Left ventricle myocardium inferior (tissue), 1 donor: ENCODE measurements at regions not wholly inside any gene's neighbourhood (a gene's known extent, or its start where the extent isn't known, plus 50 kb on each side); places are given as distances from the start of the nearest gene placed in this dataset.

Experiments
- DNase-seq: peaks from one replicate; pipeline ENCODE4 v3.0.0-alpha.2; 2020
- H3K27ac ChIP-seq: fragments of 200-600 bp; replicated peaks from 2 replicates; pipeline ENCODE4 v1.8.0; 2021
- H3K27me3 ChIP-seq: fragments of 200-600 bp; 2 replicates; pipeline ENCODE4 v1.8.0; 2021; ENCODE audit warnings: low read depth
- H3K36me3 ChIP-seq: fragments of 200-600 bp; 2 replicates; pipeline ENCODE4 v1.8.0; 2021
- H3K4me1 ChIP-seq: fragments of 200-600 bp; 2 replicates; pipeline ENCODE4 v1.8.0; 2021
- H3K4me3 ChIP-seq: fragments of 200-600 bp; 2 replicates; pipeline ENCODE4 v1.8.0; 2021; ENCODE audit warnings: mild to moderate bottlenecking, moderate library complexity
- H3K9me3 ChIP-seq: fragments of 200-600 bp; replicated peaks from 2 replicates; pipeline ENCODE4 v1.8.0; 2021
- intact Hi-C: fragments of 100-400 bp; cut with micrococcal nuclease; formaldehyde crosslinking; loops from one replicate; pipeline ENCODE4 v1.11.0; 2022
- TF ChIP-seq, protein P1 (sequence below): fragments of 200-600 bp; IDR thresholded peaks from 2 replicates; pipeline ENCODE4 v1.8.0; 2021; ENCODE audit warnings: antibody characterized with exemption, mild to moderate bottlenecking, borderline replicate concordance
- donor health status: DM: no; HTN: yes; CAD: no; lungs with severe emphysema.

DNA sequence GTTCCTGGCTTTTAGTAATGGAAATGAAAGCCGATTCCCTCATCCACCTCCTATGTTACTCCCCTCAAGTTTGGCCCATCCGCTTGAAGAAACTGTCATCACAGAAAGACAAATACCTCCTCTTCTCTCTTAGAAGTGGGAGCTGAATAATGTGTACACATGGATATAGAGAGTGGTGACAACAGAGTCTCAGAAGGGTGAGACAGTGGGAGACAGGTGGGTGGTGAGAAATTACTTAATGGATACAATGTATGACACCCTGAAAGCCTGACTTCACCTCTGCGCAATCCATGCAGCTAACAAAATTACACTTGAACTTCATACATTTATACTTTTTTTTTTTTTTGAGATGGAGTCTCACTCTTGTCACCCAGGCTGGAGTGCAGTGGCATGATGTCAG lies 217.5 kb downstream of the SKIDA1 start:
- TF ChIP-seq, protein P1, sequence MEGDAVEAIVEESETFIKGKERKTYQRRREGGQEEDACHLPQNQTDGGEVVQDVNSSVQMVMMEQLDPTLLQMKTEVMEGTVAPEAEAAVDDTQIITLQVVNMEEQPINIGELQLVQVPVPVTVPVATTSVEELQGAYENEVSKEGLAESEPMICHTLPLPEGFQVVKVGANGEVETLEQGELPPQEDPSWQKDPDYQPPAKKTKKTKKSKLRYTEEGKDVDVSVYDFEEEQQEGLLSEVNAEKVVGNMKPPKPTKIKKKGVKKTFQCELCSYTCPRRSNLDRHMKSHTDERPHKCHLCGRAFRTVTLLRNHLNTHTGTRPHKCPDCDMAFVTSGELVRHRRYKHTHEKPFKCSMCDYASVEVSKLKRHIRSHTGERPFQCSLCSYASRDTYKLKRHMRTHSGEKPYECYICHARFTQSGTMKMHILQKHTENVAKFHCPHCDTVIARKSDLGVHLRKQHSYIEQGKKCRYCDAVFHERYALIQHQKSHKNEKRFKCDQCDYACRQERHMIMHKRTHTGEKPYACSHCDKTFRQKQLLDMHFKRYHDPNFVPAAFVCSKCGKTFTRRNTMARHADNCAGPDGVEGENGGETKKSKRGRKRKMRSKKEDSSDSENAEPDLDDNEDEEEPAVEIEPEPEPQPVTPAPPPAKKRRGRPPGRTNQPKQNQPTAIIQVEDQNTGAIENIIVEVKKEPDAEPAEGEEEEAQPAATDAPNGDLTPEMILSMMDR, result no peak
- Histone ChIP-seq H3K36me3 (no peaks in the 10 kb centered on the region), H3K4me3 (no peak overlapping the region), H3K27me3 (no peaks in the 10 kb centered on the region), H3K27ac (no peak overlapping the region), H3K9me3 (no peaks in the 10 kb centered on the region), H3K4me1 (no peaks in the 10 kb centered on the region)
- intact Hi-C loops, result no loop called here
- no peak for DNase-seq

DNA sequence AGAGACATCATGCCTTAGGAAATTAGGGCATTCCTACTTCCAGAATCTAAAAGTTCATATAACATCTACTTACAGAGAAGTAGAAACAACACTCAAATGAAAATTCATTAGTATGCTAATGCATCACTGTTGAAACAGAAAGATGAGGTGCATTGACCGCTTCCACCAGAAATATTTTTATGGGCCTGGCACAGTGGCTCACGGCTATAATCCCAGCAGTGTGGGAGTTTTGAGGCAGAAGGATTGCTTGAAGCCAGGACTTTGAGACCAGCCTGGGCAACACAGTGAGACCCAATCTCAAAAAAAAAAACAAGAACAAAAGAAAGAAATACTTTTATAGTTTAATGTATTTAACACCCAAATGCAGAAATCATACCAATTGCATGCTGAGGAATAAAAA lies 220.9 kb downstream of the SKIDA1 start:
- intact Hi-C loops, result no loop called here
- TF ChIP-seq, protein P1, result no peak
- H3K4me1 ChIP-seq, result no peaks in the 10 kb centered on the region

DNA sequence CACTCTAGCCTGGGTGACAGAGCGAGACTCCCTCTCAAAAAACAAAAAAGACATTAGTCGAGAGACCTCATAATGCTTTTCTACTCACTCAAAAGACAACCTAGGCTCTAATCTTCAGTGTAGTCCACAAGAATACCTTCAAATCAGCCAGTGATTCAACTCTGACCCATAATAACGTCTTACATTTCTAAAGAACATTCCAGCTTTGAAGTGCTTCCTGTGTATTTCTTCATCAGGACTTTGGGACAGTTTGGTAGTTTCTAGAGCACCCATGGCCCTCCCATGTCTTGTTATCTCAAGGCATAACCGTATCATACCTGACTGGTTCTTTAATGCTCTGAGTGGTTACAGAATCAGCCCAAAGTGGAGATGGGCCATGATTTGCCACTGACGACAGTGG lies 221.3 kb downstream of the SKIDA1 start:
- TF ChIP-seq, protein P1, result no peak
- DNase-seq, result no peak
- Histone ChIP-seq H3K27me3 (no peaks in the 10 kb centered on the region), H3K36me3 (no peaks in the 10 kb centered on the region), H3K4me1 (no peaks in the 10 kb centered on the region), H3K27ac (no peak overlapping the region), H3K9me3 (no peaks in the 10 kb centered on the region), H3K4me3 (no peak overlapping the region)
- intact Hi-C loops, result no loop called here

More for the DNA sequence above, 220.9 kb downstream of the SKIDA1 start:
- Histone ChIP-seq H3K27ac (no peak overlapping the region), H3K36me3 (no peaks in the 10 kb centered on the region), H3K9me3 (no peaks in the 10 kb centered on the region), H3K27me3 (no peaks in the 10 kb centered on the region), H3K4me3 (no peak overlapping the region)
- no peak for DNase-seq

DNA sequence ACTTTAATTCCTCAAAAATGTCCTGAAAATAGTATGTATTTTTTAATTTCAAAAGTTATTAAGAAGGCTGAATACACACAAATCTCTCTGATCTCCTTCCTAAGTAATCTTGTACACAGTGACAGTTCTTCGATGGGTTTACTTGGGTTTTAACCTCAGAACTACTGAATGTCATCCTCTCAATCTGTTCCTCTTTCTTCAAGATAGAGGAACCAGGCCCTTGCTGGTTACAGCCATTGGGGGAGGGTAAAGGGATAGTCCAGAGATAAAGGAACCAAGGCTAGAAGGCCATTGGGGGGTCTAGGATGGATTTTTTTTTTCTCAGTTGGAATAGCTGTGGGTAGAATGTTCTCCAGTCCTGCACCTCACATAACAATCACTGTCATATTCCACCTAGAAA lies 224.9 kb downstream of the SKIDA1 start:
- Histone ChIP-seq H3K4me1 (no peaks in the 10 kb centered on the region), H3K27ac (no peak overlapping the region), H3K4me3 (no peak overlapping the region), H3K27me3 (no peaks in the 10 kb centered on the region), H3K36me3 (no peaks in the 10 kb centered on the region), H3K9me3 (no peaks in the 10 kb centered on the region)
- TF ChIP-seq, protein P1, result no peak
- intact Hi-C loops, result no loop called here
- DNase-seq, result no peak

DNA sequence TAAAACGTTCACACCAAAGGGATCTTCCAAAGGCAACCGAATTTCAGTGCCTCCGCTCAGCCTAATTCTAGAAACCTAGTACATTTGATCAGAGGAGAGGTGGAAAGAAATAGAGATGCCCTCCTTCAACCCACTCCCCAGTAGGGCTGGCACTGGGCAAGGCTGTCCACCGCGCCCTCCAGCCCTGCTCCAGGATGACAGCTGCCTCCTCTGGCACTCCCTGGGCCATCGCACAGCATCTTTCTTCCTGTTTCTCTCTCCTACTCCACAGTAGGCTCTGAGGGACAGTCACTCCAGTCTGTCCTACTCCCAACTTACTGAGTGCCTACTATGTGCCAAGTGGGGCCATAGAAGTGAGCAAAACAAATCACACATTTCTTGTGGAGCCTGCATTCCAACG lies 226.2 kb downstream of the SKIDA1 start:
- Histone ChIP-seq H3K4me1 (no peaks in the 10 kb centered on the region), H3K27ac (no peak overlapping the region), H3K4me3 (no peak overlapping the region), H3K9me3 (no peaks in the 10 kb centered on the region), H3K27me3 (no peaks in the 10 kb centered on the region), H3K36me3 (no peaks in the 10 kb centered on the region)
- TF ChIP-seq, protein P1, result no peak
- intact Hi-C loops, result no loop called here
- no peak for DNase-seq

DNA sequence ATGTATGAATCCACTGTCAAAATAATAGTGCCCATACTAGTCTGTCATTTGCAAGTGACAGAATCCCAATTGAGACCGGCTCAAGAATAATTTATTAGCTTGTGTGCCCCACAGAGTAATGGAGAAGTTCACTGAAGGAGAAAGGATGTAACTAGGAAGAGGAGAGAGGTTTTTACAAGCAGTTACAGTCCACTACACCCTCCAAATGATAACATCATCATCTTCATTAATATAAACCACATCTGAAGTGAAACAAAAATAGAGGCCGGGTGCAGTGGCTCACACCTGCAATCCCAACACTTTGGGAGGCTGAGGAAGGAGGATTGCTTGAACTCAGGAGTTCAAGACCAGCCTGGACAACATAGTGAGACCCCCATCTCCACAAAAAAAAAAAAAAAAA lies 226.8 kb downstream of the SKIDA1 start:
- no peaks in the 10 kb centered on the region for H3K4me1 ChIP-seq
- intact Hi-C loops, result no loop called here
- DNase-seq, result no peak
- no peaks in the 10 kb centered on the region for H3K27me3 ChIP-seq
- no peak overlapping the region for H3K4me3 ChIP-seq
- H3K27ac ChIP-seq, result no peak overlapping the region
- H3K9me3 ChIP-seq, result no peaks in the 10 kb centered on the region
- TF ChIP-seq, protein P1, result no peak
- H3K36me3 ChIP-seq, result no peaks in the 10 kb centered on the region
